Heart left ventricle (tissue), 16 donors: ENCODE measurements at regions not wholly inside any gene's neighbourhood (a gene's known extent, or its start where the extent isn't known, plus 50 kb on each side); places are given as distances from the start of the nearest gene placed in this dataset.
"Not testable (repeated sequence)": the region's sequence is repeated elsewhere in the genome, so short reads cannot be mapped to it uniquely, and the experiment has no call there.

Experiments
- ATAC-seq, 4 donors: fragments of 200-7000 bp; cut with Tn5 transposase; one replicate each; pipeline ENCODE4 v1.9.1; 2020 to 2022; ENCODE audit warnings: moderate library complexity in 4 of 4, mild to moderate bottlenecking in 3 of 4, moderate number of reproducible peaks in 1 of 4
- DNase-seq, 5 donors: peaks; one replicate each; pipeline ENCODE4 v3.0.0-alpha.2; 2020
- H3K27ac ChIP-seq, 12 donors: fragments of 200-600 bp; sonication (generic) in 4 of 12; one replicate each; pipeline versions ENCODE4 v1.5.0 to v1.8.0; 2016 to 2022; ENCODE audit warnings: mild to moderate bottlenecking in 2 of 12
- H3K27me3 ChIP-seq, 9 donors: fragments of 200-600 bp; sonication (generic) in 2 of 9; one replicate each; pipeline versions ENCODE4 v1.5.1 to v1.8.0; 2016 to 2022; ENCODE audit warnings: mild to moderate bottlenecking in 3 of 9
- H3K36me3 ChIP-seq, 9 donors: fragments of 200-600 bp; sonication (generic) in 2 of 9; one replicate each; pipeline versions ENCODE4 v1.5.0 to v1.8.0; 2018 to 2022; ENCODE audit warnings: mild to moderate bottlenecking in 2 of 9
- H3K4me1 ChIP-seq, 12 donors: fragments of 200-600 bp; sonication (generic) in 4 of 12; one replicate each; pipeline versions ENCODE4 v1.5.0 to v1.8.0; 2016 to 2022; ENCODE audit warnings: mild to moderate bottlenecking in 3 of 12
- H3K4me3 ChIP-seq, 12 donors: fragments of 200-600 bp; sonication (generic) in 4 of 12; one replicate each; pipeline versions ENCODE4 v1.5.0 to v1.8.0; 2017 to 2022; ENCODE audit warnings: mild to moderate bottlenecking in 9 of 12, moderate library complexity in 4 of 12
- H3K9me3 ChIP-seq, 12 donors: fragments of 200-600 bp; sonication (generic) in 4 of 12; one replicate each; pipeline versions ENCODE4 v1.5.0 to v1.8.0; 2016 to 2022; ENCODE audit warnings: mild to moderate bottlenecking in 1 of 12
- POLR2A ChIP-seq, 2 donors: fragments of 450-650 bp; IDR thresholded peaks; one replicate each; pipeline ENCODE4 v1.6.1; 2017; ENCODE audit warnings: antibody characterized with exemption in 2 of 2, mild to moderate bottlenecking in 2 of 2, moderate library complexity in 2 of 2
- WGBS, 4 donors: extraction: QIAGEN DNeasy Blood & Tissue Kit in 2 of 4; methylation state at CpG; one replicate each; pipeline versions ENCODE4 v1.1.5 to v1.1.7; 2013 to 2018; 5-methylcytosine and 5-hydroxymethylcytosine counted together
- intact Hi-C, 10 donors: fragments of 100-400 bp; cut with DNase I; formaldehyde crosslinking; loops; one replicate each; pipeline versions ENCODE4 v1.11.1 to v1.14.2; 2022
- TF ChIP-seq, protein P1 (sequence below), 12 donors: fragments of 200-600 bp; sonication (generic) in 4 of 12; IDR thresholded peaks; one replicate each; pipeline versions ENCODE4 v1.5.0 to v1.8.0; 2018 to 2022; ENCODE audit warnings: antibody characterized with exemption in 12 of 12, mild to moderate bottlenecking in 5 of 12
- donor health status: ischemic (EF 13 %, LVEDD 7.1; RV severe dilation, severe dysfunction).
- donor health status: healthy with polysubstance abuse.
- donor health status: DM: no; HTN: yes; CAD: no.
- donor health status: DM: no; HTN: no; CAD: no.
- donor health status: ischemic (EF 25% LVEDD 6.9; RV normal size, moderate dysfunction).
- donor health status: ischemic (EF 25% LVEDD 5.7; RV mildly dilated, moderate dysfunction).
- donor health status: healthy.
- donor health status: DM: yes; HTN: yes; CAD: no.
- donor health status: ischemic (EF 35%, LVEDD 5.7; RV mildly dilated, moderate dysfunction).
- donor health status: nonischemic (EF 11% LVEDD 7.7; RV severe dilation, severe dysfunction).
- donor health status: DM: yes; HTN: yes; CAD: no.
- donor health status: PGD.
- donor health status: ischemic (EF 29% LVEDD 5.4; RV normal size, mild dysfunction).
- donor health status: nonischemic (EF 23%, LVEDD 6.1; RV moderate dilation, normal function).

- ATAC-seq (no peak), DNase-seq (no peak)
- no peak for TF ChIP-seq POLR2A (IDR thresholded peaks at IDR 0.05)
- TF ChIP-seq, protein P1, sequence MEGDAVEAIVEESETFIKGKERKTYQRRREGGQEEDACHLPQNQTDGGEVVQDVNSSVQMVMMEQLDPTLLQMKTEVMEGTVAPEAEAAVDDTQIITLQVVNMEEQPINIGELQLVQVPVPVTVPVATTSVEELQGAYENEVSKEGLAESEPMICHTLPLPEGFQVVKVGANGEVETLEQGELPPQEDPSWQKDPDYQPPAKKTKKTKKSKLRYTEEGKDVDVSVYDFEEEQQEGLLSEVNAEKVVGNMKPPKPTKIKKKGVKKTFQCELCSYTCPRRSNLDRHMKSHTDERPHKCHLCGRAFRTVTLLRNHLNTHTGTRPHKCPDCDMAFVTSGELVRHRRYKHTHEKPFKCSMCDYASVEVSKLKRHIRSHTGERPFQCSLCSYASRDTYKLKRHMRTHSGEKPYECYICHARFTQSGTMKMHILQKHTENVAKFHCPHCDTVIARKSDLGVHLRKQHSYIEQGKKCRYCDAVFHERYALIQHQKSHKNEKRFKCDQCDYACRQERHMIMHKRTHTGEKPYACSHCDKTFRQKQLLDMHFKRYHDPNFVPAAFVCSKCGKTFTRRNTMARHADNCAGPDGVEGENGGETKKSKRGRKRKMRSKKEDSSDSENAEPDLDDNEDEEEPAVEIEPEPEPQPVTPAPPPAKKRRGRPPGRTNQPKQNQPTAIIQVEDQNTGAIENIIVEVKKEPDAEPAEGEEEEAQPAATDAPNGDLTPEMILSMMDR (IDR thresholded peaks at IDR 0.05) = no peak
- Histone ChIP-seq H3K36me3 (no peaks in the 10 kb centered on the region), H3K27me3 (no peaks in the 10 kb centered on the region), H3K4me1 (no peaks in the 10 kb centered on the region), H3K9me3 (peaks cover 0 to 4% (median 0%) of the 10 kb centered on the region in 12 donors), H3K27ac (no peak overlapping the region), H3K4me3 (no peak overlapping the region)
- intact Hi-C loops = no loop called here
- 83 to 89% (median 85%) methylated on average over 6 of the region's 6 CpGs for WGBS, 4 donors
These were observed 1070.6 kb downstream of the PCDH9 start for GRCh38 chr13:66159511-66159910.

- Histone ChIP-seq H3K36me3 (no peaks in the 10 kb centered on the region), H3K27me3 (no peaks in the 10 kb centered on the region), H3K4me3 (no peak overlapping the region), H3K27ac (no peak overlapping the region), H3K4me1 (no peaks in the 10 kb centered on the region), H3K9me3 (no peaks in the 10 kb centered on the region)
- intact Hi-C loops = no loop called here
- ATAC-seq (no peak), DNase-seq (no peak)
- 0 to 17% (median 6%) methylated on average over 1 of the region's 1 CpG for WGBS, 4 donors
- no peak for TF ChIP-seq POLR2A (IDR thresholded peaks at IDR 0.05)
- TF ChIP-seq, protein P1 (IDR thresholded peaks at IDR 0.05) = no peak
These were observed 1075.2 kb downstream of the PCDH9 start for GRCh38 chr13:66154976-66155375.

DNA sequence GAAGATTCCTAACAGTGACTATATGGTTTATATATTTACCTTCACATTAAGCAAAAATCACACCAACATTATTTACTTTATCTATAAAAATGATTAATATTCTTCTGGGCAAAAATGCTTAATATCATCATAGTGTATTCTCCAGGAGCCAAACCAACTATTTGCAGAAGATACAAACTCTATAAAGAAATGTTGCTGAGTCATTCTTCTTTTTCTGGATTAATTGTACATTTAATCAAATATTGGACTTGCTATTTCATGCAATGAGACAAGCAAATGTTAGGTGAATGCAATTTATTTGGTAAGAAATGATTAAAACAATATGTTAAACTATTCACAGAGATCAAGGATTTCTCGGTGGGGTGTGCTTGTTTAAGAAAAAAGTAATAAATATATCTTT, 1075.8 kb downstream of the PCDH9 start:
- TF ChIP-seq, protein P1 (IDR thresholded peaks at IDR 0.05) = no peak
- no peak for TF ChIP-seq POLR2A (IDR thresholded peaks at IDR 0.05)
- WGBS, 4 donors = 59 to 77% (median 67%) methylated on average over 1 of the region's 1 CpG
- ATAC-seq = no peak
- Histone ChIP-seq H3K27me3 (no peaks in the 10 kb centered on the region), H3K27ac (no peak overlapping the region), H3K4me3 (no peak overlapping the region), H3K9me3 (peaks cover 0 to 4% (median 0%) of the 10 kb centered on the region in 12 donors), H3K4me1 (no peaks in the 10 kb centered on the region), H3K36me3 (no peaks in the 10 kb centered on the region)
- intact Hi-C loops = no loop called here
- DNase-seq = no peak

DNA sequence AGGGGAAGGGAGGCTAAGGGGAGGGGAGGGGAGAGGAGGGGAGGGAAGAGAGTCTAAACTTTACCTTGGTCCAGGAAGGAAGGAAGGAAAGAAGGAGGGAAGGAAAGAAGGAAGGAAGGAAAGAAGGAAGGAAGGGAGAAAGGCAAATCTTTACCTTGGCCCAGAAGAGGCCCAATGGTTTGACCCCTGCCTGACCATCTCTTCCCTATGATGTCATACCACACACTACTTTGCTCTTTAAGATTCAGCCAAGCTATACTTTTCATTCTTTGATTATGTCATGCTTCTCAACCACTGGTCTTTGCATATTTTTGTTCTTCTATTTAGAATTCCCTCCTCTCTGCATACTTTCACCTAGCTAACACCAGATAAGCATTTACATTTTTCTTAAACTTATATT, 1077.5 kb downstream of the PCDH9 start:
- intact Hi-C loops = no loop called here
- no peak overlapping the region for H3K27ac ChIP-seq
- peaks cover 0 to 4% (median 0%) of the 10 kb centered on the region in 12 donors for H3K9me3 ChIP-seq
- no peaks in the 10 kb centered on the region for H3K27me3 ChIP-seq
- no peaks in the 10 kb centered on the region for H3K36me3 ChIP-seq
- no peak for ATAC-seq
- no peak overlapping the region for H3K4me3 ChIP-seq
- H3K4me1 ChIP-seq = no peaks in the 10 kb centered on the region
- TF ChIP-seq POLR2A (IDR thresholded peaks at IDR 0.05) = no peak
- TF ChIP-seq, protein P1 (IDR thresholded peaks at IDR 0.05) = no peak
- DNase-seq = no peak

- WGBS, 4 donors = 91 to 94% (median 93%) methylated on average over 11 of the region's 11 CpGs
- H3K27ac ChIP-seq, H3K9me3 ChIP-seq, DNase-seq, H3K36me3 ChIP-seq, H3K27me3 ChIP-seq, ATAC-seq, intact Hi-C loops, H3K4me3 ChIP-seq, H3K4me1 ChIP-seq: not testable (repeated sequence)
These were observed 1085.8 kb downstream of the PCDH9 start for GRCh38 chr13:66144357-66144756.
